Endothelial cell (in vitro differentiated cells): ENCODE measurements at regions not wholly inside any gene's neighbourhood (a gene's known extent, or its start where the extent isn't known, plus 50 kb on each side); places are given as distances from the start of the nearest gene placed in this dataset.
A peak's percentile ranks its signal among the peaks of the same experiment; 100 is the strongest.

ENCODE experiments used
- DNase-seq: peaks from one replicate; pipeline ENCODE4 v3.0.0; 2021; ENCODE audit warnings: low spot score
- H3K27ac Mint-ChIP-seq: one replicate; pipeline ENCODE4 v1.8.0; 2021; ENCODE audit warnings: mixed read lengths, inconsistent platforms; ENCODE audit not compliant: unreplicated experiment
- H3K27me3 Mint-ChIP-seq: one replicate; pipeline ENCODE4 v1.8.0; 2021; ENCODE audit warnings: mild to moderate bottlenecking, moderate library complexity, mixed read lengths, inconsistent platforms; ENCODE audit not compliant: unreplicated experiment
- H3K36me3 Mint-ChIP-seq: one replicate; pipeline ENCODE4 v1.8.0; 2021; ENCODE audit warnings: mild to moderate bottlenecking, low read depth, mixed read lengths, inconsistent platforms; ENCODE audit not compliant: unreplicated experiment
- H3K4me1 Mint-ChIP-seq: one replicate; pipeline ENCODE4 v1.8.0; 2021; ENCODE audit warnings: mild to moderate bottlenecking, mixed read lengths, inconsistent platforms; ENCODE audit not compliant: unreplicated experiment
- H3K4me3 Mint-ChIP-seq: one replicate; pipeline ENCODE4 v1.8.0; 2021; ENCODE audit warnings: mild to moderate bottlenecking, mixed read lengths, inconsistent platforms; ENCODE audit not compliant: unreplicated experiment
- H3K9me3 Mint-ChIP-seq: one replicate; pipeline ENCODE4 v1.8.0; 2021; ENCODE audit warnings: mixed read lengths, inconsistent platforms; ENCODE audit not compliant: unreplicated experiment
- TF ChIP-seq, protein P1 (sequence below): fragments of 200-600 bp; sonication (generic); IDR thresholded peaks from one replicate; pipeline ENCODE4 v1.5.0; 2021; ENCODE audit warnings: antibody characterized with exemption; ENCODE audit not compliant: unreplicated experiment

DNA sequence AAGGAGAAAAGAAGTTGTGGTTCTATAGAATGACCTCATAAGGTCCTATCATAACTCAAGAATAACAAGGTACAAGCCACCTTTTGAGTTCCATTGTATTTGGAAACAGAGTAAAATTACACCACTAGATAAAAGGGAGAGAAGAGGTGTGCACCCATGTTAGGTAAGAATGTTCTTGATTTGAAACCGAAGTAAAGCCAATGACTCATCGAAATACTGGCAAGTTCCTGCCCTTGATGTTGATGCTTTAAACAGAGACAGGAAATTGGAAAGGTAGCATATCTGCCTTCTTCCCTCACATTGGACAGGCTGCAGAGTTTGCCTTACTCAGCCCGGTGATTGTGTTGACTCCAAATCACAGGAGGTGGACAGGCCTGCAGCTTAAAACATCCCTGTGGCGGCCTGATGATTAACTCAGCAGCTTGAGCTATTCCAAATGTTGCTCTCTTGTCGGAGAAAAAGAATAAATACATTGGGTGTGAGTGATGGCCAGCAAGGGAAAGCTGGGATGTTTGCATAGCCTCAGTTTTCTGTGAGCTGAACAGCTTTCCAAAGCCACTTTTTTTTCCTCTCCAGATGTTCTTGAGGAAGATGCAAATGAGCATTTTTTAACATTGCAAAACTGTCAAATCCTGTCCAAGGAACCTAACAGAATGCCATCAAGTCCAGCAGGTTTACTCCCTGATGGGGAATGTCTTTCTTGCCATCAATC, 321.1 kb downstream of the NKX6-1 start:
- H3K27me3 Mint-ChIP-seq = no peaks in the 10 kb centered on the region
- TF ChIP-seq, protein P1, sequence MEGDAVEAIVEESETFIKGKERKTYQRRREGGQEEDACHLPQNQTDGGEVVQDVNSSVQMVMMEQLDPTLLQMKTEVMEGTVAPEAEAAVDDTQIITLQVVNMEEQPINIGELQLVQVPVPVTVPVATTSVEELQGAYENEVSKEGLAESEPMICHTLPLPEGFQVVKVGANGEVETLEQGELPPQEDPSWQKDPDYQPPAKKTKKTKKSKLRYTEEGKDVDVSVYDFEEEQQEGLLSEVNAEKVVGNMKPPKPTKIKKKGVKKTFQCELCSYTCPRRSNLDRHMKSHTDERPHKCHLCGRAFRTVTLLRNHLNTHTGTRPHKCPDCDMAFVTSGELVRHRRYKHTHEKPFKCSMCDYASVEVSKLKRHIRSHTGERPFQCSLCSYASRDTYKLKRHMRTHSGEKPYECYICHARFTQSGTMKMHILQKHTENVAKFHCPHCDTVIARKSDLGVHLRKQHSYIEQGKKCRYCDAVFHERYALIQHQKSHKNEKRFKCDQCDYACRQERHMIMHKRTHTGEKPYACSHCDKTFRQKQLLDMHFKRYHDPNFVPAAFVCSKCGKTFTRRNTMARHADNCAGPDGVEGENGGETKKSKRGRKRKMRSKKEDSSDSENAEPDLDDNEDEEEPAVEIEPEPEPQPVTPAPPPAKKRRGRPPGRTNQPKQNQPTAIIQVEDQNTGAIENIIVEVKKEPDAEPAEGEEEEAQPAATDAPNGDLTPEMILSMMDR = no peak
- no peak overlapping the region for H3K27ac Mint-ChIP-seq
- no peak overlapping the region for H3K4me3 Mint-ChIP-seq
- no peaks in the 10 kb centered on the region for H3K4me1 Mint-ChIP-seq
- DNase-seq = no peak
- H3K36me3 Mint-ChIP-seq = no peaks in the 10 kb centered on the region
- no peaks in the 10 kb centered on the region for H3K9me3 Mint-ChIP-seq

DNA sequence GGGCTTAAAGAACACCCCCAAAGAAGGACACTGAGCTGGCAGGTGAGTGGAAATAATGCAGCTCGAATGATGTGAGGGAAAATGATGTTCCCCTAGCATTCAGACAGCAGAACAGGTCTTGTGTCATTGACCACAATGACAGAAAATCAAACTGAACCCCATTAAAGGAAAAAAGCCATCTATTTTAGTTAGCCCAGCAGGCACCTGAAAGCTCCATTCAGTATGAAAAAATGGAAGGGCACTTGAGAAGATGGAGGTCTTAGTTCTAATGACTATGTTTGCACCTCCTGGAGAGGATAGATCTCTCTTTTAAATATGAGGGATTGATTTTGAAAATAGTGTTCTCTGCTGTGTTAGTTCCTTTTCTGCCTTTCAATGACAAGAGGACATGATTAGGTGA, 323.1 kb downstream of the NKX6-1 start:
- no peak for DNase-seq
- no peaks in the 10 kb centered on the region for H3K9me3 Mint-ChIP-seq
- H3K27me3 Mint-ChIP-seq = no peaks in the 10 kb centered on the region
- TF ChIP-seq, protein P1 = no peak
- H3K27ac Mint-ChIP-seq = no peak overlapping the region
- H3K4me3 Mint-ChIP-seq = no peak overlapping the region
- no peaks in the 10 kb centered on the region for H3K36me3 Mint-ChIP-seq
- H3K4me1 Mint-ChIP-seq = no peaks in the 10 kb centered on the region

DNA sequence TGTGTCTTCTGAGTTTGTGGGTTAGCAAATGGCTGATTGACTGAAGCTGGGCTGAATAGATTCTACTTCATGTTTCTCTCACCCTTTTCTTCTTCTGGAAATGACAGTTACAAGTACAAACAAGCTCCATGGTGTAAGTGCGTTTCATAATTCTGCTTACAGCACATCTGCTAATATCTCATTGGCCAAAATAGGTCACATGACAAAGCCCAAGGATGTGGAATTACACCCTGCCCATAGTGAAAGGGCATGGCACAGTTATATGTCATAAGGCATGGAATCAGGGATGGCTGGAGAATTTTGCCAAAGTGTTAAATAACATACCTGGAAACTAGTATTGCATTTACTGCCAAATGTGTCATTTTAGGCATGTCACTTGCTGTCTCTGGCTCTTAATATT, 327.2 kb downstream of the NKX6-1 start:
- Mint-ChIP-seq H3K27me3 (no peaks in the 10 kb centered on the region), H3K27ac (no peak overlapping the region), H3K36me3 (no peaks in the 10 kb centered on the region), H3K4me1 (peaks cover 1% of the 10 kb centered on the region), H3K4me3 (no peak overlapping the region), H3K9me3 (no peaks in the 10 kb centered on the region)
- DNase-seq = no peak
- TF ChIP-seq, protein P1 = no peak

DNA sequence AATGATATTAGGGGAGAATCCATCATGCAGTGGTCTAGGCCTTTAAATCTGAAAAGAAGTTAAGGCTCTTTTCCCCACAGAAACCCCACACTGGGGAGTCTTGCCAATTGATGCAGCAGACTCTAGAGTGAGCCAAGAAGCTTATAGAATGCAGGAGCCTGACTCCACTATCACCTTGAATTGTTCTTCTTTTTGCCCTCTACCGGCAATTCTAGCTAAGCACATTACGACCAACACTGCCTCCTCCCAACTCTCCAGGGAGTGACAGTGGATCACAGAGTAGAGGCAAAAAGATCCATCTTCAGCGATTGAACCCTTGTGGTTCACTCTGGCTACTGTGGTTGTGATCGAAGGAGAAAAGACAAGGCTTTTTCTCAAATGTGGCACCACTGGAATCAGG, 331.5 kb downstream of the NKX6-1 start:
- peak; percentile 14 for DNase-seq
- Mint-ChIP-seq H3K36me3 (no peaks in the 10 kb centered on the region), H3K27me3 (no peaks in the 10 kb centered on the region), H3K4me1 (peaks cover 7% of the 10 kb centered on the region), H3K9me3 (no peaks in the 10 kb centered on the region), H3K27ac (no peak overlapping the region), H3K4me3 (no peak overlapping the region)
- TF ChIP-seq, protein P1 = no peak

DNA sequence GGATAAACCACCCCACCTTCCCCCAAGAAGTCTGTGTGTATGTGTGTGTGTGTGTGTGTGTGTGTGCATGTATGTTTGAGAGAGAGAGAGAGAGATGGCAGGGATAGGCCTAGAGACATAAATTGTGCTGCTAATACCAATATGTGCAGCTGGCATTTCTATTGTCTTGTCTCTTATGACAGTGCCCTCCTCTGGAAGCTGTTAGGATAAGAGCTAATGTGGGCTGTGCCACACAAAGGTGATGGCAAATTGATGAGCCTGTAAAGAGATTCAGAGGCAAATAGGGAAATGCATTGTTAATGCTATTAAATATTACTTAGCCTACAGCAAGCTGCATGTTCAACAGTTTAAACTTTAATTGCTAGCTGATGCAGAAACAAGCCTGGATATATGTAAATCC, 332.0 kb downstream of the NKX6-1 start:
- no peak for DNase-seq
- Mint-ChIP-seq H3K36me3 (no peaks in the 10 kb centered on the region), H3K27me3 (no peaks in the 10 kb centered on the region), H3K9me3 (no peaks in the 10 kb centered on the region), H3K4me3 (no peak overlapping the region), H3K4me1 (peaks cover 12% of the 10 kb centered on the region), H3K27ac (no peak overlapping the region)
- TF ChIP-seq, protein P1 = no peak
